Small intestine (tissue), 7 donors: ENCODE measurements at regions not wholly inside any gene's neighbourhood (a gene's known extent, or its start where the extent isn't known, plus 50 kb on each side); places are given as distances from the start of the nearest gene placed in this dataset.

Experiments used
- DNase-seq, 2 donors: peaks; one replicate each; pipeline versions ENCODE4 v3.0.0 to v3.0.0-alpha.2; 2013
- FAIRE-seq: peaks from 2 replicates; lab custom pipeline; 2012; peaks lifted over from hg19 to GRCh38; lab: Jason Lieb, UNC
- H3K27ac ChIP-seq, 3 donors: one replicate each; pipeline ENCODE4 v1.5.1; 2013; ENCODE audit warnings: low read length in 2 of 3, mild to moderate bottlenecking in 2 of 3, control low read depth in 1 of 3, inconsistent platforms in 1 of 3, low read depth in 1 of 3, moderate library complexity in 1 of 3
- H3K27me3 ChIP-seq, 3 donors: one replicate each; pipeline ENCODE4 v1.6.1; 2013; ENCODE audit warnings: low read length in 3 of 3, inconsistent platforms in 1 of 3; ENCODE audit not compliant: control insufficient read depth in 3 of 3, insufficient read depth in 3 of 3
- H3K36me3 ChIP-seq, 3 donors: one replicate each; pipeline ENCODE4 v1.6.1; 2013; ENCODE audit warnings: low read length in 3 of 3, inconsistent platforms in 1 of 3, low read depth in 1 of 3, mild to moderate bottlenecking in 1 of 3, moderate library complexity in 1 of 3; ENCODE audit not compliant: control insufficient read depth in 3 of 3, insufficient read depth in 2 of 3
- H3K4me1 ChIP-seq, 3 donors: one replicate each; pipeline ENCODE4 v1.6.1; 2013; ENCODE audit warnings: low read length in 2 of 3, inconsistent platforms in 1 of 3, low read depth in 1 of 3, mild to moderate bottlenecking in 1 of 3, moderate library complexity in 1 of 3; ENCODE audit not compliant: control insufficient read depth in 3 of 3, insufficient read depth in 2 of 3
- H3K4me3 ChIP-seq, 3 donors: one replicate each; pipeline ENCODE4 v1.5.1; 2013; ENCODE audit warnings: low read length in 3 of 3, control low read depth in 1 of 3, inconsistent platforms in 1 of 3, low read depth in 1 of 3, mild to moderate bottlenecking in 1 of 3, moderate library complexity in 1 of 3
- H3K9me3 ChIP-seq, 2 donors: one replicate each; pipeline ENCODE4 v1.6.1; 2013; ENCODE audit warnings: low read depth in 1 of 2, low read length in 1 of 2; ENCODE audit not compliant: control insufficient read depth in 2 of 2, insufficient read depth in 1 of 2
- WGBS, 3 donors: extraction: QIAGEN DNeasy Blood & Tissue Kit; methylation state at CpG; one replicate each; pipeline ENCODE4 v1.1.7; 2013; 5-methylcytosine and 5-hydroxymethylcytosine counted together
- donor health status: healthy with polysubstance abuse.
- donor health status: control.
- donor health status: control.
- donor health status: Bipolar disorder and iron deficiency.
- donor health status: healthy.

DNA sequence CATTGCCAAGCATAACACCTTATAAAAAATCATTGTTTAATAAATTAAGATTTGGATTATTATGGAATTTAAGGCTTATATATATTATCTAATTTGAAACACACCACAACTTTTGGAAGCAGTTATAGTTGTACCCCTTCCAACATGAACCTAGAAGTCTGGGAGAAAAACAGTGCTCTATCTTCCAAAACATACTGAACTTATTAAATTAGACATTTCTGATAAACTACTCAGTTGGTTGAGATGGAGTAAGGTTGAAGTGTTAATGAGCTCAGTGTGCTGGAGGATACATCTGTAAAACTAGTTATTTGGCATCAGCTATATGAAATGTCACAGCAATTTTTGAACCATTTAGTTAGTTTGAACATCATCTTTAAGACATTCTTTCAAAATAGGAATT is 227.4 kb downstream of the ALX1 start:
- H3K36me3 ChIP-seq, result no peaks in the 10 kb centered on the region
- no peak overlapping the region for H3K27ac ChIP-seq
- no peaks in the 10 kb centered on the region for H3K9me3 ChIP-seq
- DNase-seq (no peak), FAIRE-seq (no peak)
- H3K4me3 ChIP-seq, result no peak overlapping the region
- no peaks in the 10 kb centered on the region for H3K4me1 ChIP-seq
- H3K27me3 ChIP-seq, result no peaks in the 10 kb centered on the region

- Histone ChIP-seq H3K27me3 (no peaks in the 10 kb centered on the region), H3K36me3 (no peaks in the 10 kb centered on the region), H3K4me1 (no peaks in the 10 kb centered on the region), H3K27ac (no peak overlapping the region), H3K4me3 (no peak overlapping the region), H3K9me3 (no peaks in the 10 kb centered on the region)
- no peak for DNase-seq
- 69 to 80% (median 76%) methylated on average over 8 of the region's 8 CpGs for WGBS, 3 donors
- FAIRE-seq, result no peak
Measured at GRCh38 chr12:85509081-85509856, 229.2 kb downstream of the ALX1 start.

DNA sequence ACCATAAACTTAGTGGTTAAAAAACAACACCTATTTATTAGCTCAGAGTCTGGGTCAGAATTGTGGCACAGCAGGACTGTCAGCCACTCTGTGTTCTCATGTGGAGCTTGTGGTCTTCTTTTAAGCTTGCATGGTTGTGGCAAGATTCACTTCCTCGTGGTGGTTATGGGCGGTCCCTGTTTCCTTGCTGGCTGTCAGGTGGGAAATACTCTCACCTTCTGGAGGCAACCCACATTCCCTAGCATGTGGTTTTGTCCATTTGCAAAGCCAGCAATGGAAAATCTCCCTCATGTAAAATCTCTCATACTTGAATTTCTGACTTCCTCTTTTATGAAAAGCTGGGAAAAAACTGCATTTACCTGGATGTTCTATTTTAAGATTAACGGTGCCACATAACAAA is 229.8 kb downstream of the ALX1 start:
- no peaks in the 10 kb centered on the region for H3K36me3 ChIP-seq
- H3K4me1 ChIP-seq, result no peaks in the 10 kb centered on the region
- H3K4me3 ChIP-seq, result no peak overlapping the region
- no peaks in the 10 kb centered on the region for H3K9me3 ChIP-seq
- FAIRE-seq (no peak), DNase-seq (no peak)
- WGBS, 3 donors, result 54 to 78% (median 71%) methylated on average over 3 of the region's 3 CpGs
- no peaks in the 10 kb centered on the region for H3K27me3 ChIP-seq
- H3K27ac ChIP-seq, result no peak overlapping the region

GRCh38 chr12:85516039-85516438 is 236.0 kb downstream of the ALX1 start:
- no peaks in the 10 kb centered on the region for H3K27me3 ChIP-seq
- DNase-seq (no peak), FAIRE-seq (no peak)
- H3K36me3 ChIP-seq, result no peaks in the 10 kb centered on the region
- no peaks in the 10 kb centered on the region for H3K9me3 ChIP-seq
- H3K4me1 ChIP-seq, result no peaks in the 10 kb centered on the region
- H3K4me3 ChIP-seq, result no peak overlapping the region
- no peak overlapping the region for H3K27ac ChIP-seq

DNA sequence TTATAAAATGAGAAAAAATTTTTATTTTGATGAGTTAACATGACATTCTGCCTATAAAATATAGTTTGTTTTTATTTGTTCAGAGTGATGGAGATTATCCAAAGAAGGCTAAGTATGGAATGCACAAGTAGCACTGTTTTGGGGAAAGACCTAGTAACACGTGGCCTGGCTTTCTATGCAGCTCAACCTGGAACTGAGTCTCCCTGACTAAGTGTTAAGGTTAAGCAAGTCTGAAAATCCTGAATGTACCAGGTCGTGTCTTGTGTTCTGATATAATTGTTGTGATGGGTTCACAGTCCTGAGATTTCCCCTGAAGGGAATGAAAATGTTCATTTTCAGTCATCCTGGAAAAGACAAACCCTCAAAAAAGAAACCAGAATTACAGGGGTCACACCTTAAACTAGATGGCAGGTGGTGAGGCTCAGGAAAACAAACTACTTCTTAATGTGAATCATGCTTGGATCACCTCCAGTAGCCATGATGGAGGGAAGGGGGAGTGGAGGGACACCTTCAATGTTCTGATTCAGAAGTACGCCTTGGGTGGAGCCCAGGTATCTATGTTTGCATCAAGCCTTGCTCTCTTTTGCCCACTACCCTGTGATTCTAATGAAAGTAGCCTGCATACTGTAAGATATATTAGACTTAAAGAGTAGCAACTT is 236.8 kb downstream of the ALX1 start:
- Histone ChIP-seq H3K9me3 (no peaks in the 10 kb centered on the region), H3K36me3 (no peaks in the 10 kb centered on the region), H3K27me3 (no peaks in the 10 kb centered on the region), H3K4me1 (no peaks in the 10 kb centered on the region), H3K27ac (no peak overlapping the region), H3K4me3 (no peak overlapping the region)
- FAIRE-seq (no peak), DNase-seq (no peak)
- WGBS, 3 donors, result 32 to 63% (median 58%) methylated on average over 3 of the region's 3 CpGs

DNA sequence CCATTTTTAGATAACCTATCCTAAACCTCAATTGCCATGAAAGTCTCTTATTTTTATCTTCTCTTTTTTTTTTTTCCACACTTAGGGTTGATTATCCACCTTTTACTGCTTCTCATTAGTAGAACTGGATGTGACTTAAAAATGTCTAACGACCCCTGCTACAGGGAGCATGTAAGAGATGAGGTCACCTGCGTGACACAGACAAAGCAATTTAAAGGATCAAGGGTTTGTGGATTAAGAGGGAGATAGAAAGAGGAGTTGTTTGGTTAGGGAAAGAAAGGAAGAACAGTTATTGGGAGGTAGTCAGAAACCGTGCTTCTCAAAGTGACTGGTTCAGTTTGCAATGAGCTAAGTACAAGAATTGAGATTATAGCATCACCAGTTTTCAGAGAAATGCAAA is 239.1 kb downstream of the ALX1 start:
- 44 to 53% (median 47%) methylated on average over 3 of the region's 3 CpGs for WGBS, 3 donors

GRCh38 chr12:85523197-85523596 is 243.2 kb downstream of the ALX1 start:
- no peak for FAIRE-seq
- no peak for DNase-seq
- 47 to 55% (median 53%) methylated on average over 2 of the region's 2 CpGs for WGBS, 3 donors

More for the DNA sequence above, 239.1 kb downstream of the ALX1 start:
- no peaks in the 10 kb centered on the region for H3K9me3 ChIP-seq
- DNase-seq (no peak), FAIRE-seq (no peak)
- H3K27me3 ChIP-seq, result no peaks in the 10 kb centered on the region
- H3K4me1 ChIP-seq, result no peaks in the 10 kb centered on the region
- H3K27ac ChIP-seq, result no peak overlapping the region
- H3K4me3 ChIP-seq, result no peak overlapping the region
- no peaks in the 10 kb centered on the region for H3K36me3 ChIP-seq

GRCh38 chr12:85527192-85527591 is 247.2 kb downstream of the ALX1 start:
- Histone ChIP-seq H3K36me3 (no peaks in the 10 kb centered on the region), H3K4me3 (no peak overlapping the region), H3K27me3 (no peaks in the 10 kb centered on the region), H3K27ac (no peak overlapping the region), H3K4me1 (peaks cover 0 to 22% (median 0%) of the 10 kb centered on the region in 3 donors), H3K9me3 (no peaks in the 10 kb centered on the region)
- WGBS, 3 donors, result 68 to 92% (median 76%) methylated on average over 2 of the region's 2 CpGs
- no peak for FAIRE-seq
- DNase-seq, result no peak

More at GRCh38 chr12:85523197-85523596, 243.2 kb downstream of the ALX1 start:
- Histone ChIP-seq H3K4me3 (no peak overlapping the region), H3K27ac (no peak overlapping the region), H3K27me3 (no peaks in the 10 kb centered on the region), H3K4me1 (no peaks in the 10 kb centered on the region), H3K9me3 (no peaks in the 10 kb centered on the region), H3K36me3 (no peaks in the 10 kb centered on the region)
